MV-4-11 (cell line): ENCODE measurements at regions not wholly inside any gene's neighbourhood (a gene's known extent, or its start where the extent isn't known, plus 50 kb on each side); places are given as distances from the start of the nearest gene placed in this dataset.

ENCODE experiments used
- DNase-seq: peaks from one replicate; lab custom pipeline; 2025; lab: John Stamatoyannopoulos, UW

DNA sequence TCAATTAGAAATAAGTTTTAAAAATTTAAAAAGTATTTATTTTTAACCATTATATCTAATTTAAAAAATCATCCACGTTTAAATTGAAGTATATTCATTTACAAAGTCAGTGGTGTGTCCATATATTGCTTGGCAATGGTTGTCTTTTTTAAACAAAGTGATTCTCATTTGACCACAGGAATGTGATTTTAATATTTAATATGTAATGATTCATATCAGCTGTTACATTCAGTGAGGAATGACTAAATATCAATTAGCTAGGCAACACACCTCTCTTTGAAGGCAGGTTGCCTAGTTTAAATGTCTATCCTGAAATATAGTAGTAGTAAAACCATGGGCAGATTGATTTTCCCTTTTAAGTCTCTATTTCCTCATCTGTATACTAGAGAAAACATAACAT, 392.2 kb upstream of the CCDC179 start:
- no peak for DNase-seq

- DNase-seq = no peak
Observed at GRCh38 chr11:23257088-23257487, 396.8 kb upstream of the CCDC179 start.

- no peak for DNase-seq
Observed at GRCh38 chr11:23257556-23257955, 397.3 kb upstream of the CCDC179 start.

GRCh38 chr11:23263466-23263865, 403.2 kb upstream of the CCDC179 start:
- no peak for DNase-seq

- DNase-seq = no peak
Observed at GRCh38 chr11:23272095-23272494, 411.8 kb upstream of the CCDC179 start.

DNA sequence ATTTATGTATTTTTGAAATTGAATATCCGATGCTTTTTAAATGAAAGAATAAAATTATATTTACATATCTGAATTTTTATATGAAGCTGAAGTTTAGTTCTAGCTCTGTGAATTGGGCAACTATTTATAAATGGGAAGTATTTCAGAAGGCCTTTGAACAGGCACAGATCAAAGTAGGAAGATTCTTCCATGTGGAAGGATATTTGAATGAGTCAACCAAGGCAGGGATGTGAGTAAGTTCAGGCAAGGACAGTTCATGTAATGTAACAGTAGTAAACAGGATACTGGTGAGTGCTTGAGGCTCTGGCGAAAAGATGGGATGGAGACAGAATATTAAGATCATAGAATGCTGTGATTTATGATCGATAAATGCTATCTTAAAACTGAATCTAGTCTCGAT, 417.8 kb upstream of the CCDC179 start:
- DNase-seq = no peak

DNA sequence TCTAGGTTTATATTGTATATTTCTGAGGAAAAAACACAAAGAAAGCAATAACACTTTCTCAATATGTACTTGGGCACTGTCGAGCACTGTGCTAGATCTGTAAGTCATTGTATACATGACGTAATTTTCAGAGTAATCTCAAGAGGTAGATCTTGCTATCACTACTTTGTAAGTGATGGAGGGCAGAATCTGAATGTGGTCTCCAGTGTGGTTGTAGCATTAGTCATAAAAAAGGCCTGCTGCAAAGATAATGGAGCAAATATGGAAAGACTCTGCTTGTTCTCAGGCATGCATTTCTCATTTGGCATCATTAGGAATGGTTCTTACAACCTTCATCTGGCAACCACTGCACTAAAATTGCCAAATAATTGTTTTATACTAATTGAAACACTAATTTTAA, 419.8 kb upstream of the CCDC179 start:
- no peak for DNase-seq

DNA sequence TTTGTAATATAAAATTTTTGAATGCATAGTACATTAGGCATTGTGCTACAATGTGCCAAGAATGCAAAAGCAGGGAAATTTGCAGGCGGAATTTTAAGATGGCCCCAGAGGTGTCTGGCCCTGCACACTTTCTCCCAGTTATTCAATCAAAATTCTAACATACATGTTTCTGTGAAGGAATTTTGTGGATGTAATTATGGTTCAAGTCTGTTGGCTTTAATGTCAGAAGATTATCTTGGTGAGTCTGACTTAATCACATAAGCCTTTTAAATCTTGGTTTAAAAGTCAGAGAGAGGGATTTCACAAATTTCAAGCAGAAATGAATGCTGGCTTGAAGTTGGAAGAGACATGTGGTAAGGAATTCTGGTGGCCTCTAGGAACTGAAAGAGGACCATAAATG, 423.4 kb upstream of the CCDC179 start:
- DNase-seq = no peak

GRCh38 chr11:23284631-23285030, 424.4 kb upstream of the CCDC179 start:
- DNase-seq = no peak

DNA sequence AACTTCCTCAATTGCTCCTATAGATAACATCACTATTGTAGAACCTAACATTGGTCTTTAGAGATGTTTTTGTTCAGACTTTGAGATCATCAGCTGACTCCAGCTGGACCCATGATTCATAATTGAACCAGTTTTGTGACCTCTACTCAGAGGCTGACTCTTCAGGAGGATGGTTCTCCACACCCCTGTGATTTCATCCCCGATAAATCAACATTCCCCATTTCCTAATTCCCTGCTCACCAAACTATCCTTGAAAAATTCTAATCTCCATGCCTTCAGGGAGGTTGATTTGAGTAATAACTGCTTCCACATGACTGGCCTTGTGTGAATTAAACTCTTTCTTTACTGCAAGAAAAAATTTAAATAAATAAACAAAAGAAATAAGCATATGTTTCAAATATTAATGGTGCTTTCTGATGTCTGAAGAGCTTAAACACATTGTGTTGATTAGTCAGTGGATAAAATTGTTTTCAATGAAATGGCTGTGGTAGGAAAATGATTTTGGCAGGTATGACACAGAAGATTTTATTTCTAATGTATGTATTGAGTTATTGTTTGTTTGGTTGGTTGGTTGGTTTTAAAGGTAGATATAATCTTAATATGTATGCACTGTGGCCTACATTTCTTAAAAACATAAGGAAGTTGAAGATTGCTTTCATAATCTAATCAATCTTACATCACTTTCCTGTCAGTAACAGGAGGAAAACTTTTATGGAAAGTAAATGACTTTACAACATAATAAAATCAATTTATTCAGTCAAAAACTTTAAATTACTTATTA, 427.9 kb upstream of the CCDC179 start:
- no peak for DNase-seq

DNA sequence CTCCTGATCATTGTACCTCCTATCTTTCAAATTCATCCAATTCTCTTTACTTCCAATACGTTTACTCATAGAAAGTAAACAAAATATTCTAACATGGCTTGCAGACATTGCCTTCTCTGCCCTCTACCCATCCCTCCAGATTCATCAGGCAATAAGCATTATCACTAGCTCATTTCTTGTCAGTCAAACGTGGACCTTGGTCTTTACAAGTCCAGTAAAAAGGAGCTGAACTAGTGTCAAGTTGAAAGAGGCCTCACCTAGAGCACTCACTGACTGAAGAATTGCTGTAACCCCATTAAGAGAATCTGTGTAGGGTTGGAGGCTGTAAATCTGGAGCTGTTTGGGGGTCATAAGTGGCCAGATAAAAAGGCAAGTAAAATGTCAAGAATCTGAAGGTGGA, 435.0 kb upstream of the CCDC179 start:
- DNase-seq = no peak

DNA sequence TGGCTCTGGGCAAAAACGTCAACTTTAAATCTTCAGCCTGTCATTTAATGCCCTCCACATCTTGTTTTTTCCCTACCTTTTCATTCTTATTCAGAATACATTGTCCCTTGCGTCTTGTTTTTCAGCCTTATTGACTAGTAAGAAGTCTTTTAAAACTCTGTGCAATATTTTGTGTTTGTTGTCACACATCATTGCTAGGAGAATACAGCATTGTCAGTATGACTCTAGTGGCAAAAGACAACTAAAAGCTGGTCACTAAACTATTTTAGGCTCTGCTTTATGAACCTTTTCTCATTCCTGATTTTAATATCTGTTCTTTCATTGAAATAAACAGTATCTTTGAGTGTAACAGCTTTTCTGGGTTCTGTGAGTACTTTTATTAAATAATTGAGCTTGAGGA, 447.8 kb upstream of the CCDC179 start:
- DNase-seq = no peak

- no peak for DNase-seq
Observed at GRCh38 chr11:23310276-23310675, 450.0 kb upstream of the CCDC179 start.

- no peak for DNase-seq
Observed at GRCh38 chr11:23311986-23312940, 452.0 kb upstream of the CCDC179 start.

DNA sequence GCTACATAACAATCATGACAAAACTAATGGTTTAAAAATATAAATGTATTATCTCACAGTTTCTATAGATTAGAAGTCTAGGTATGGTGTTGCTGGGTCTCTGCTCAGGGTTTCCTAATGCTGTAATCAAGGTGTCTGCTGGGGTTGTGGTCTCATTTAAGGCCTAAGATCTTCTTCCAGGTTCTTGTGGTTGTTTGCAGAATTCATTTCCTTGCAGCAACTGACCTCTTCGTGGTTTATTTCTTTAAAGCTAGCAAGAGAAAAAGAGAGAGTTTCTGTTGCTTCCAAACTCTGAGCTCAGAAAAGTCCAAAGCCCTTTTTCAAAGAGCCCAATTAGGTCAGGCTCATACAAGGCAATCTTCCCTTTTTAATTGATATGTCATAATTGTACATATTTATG, 452.7 kb upstream of the CCDC179 start:
- no peak for DNase-seq

DNA sequence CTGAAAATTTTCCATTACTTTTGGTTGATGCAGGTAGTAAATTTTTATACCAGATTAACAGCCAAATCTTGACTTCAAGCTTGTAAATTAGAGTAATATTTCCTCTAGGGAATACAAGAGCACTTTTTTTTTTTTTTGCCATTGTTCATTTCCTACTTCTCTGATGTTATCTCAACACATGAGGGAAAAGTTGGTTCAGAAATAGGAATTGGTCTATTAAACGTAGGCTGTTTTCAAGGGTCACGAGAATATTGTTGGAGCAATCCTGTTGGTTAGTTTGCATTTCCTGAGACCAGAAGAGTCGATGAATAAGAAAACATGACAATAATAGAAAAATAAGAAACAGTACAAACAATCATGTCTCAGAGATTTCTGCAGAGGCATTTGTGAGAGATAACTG, 453.9 kb upstream of the CCDC179 start:
- DNase-seq = no peak

GRCh38 chr11:23315286-23315685, 455.0 kb upstream of the CCDC179 start:
- DNase-seq = no peak

DNA sequence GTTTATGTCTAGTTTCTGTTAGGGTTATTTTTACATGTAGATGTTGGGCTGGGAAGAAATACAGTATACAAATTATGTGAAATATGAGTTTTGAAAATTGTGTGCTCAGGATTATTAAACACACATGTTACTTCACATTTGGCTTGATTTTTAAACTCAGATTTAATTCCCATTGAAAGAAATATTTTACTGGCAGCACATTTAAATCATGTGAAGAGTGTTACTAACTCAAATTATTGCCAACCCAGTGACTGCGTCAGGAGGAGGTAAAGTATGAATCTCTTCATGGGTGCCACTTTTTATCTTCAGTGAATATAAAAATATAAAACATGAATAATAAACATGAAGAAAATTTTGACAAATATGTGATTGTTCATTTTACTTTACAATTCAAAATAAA, 457.5 kb upstream of the CCDC179 start:
- DNase-seq = no peak

- no peak for DNase-seq
Observed at GRCh38 chr11:23318670-23319069, 458.4 kb upstream of the CCDC179 start.

DNA sequence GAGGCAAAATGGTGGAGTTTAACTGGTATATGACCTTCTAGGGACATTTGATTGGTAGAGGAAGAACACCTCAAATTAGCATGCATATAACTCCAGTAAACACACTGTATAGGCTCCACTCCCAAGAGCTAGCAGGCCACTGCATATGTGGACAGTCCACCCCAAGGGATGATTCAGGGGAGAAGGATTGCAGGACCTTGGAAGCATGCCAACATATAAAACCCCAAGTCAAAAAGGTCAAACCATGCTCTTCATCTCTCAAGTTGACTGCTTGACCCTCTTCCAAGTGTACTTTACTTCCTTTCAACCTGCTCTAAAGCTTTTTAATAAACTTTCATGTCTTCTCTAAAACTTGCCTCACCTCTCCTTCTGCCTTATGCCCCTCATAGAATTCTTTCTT, 459.9 kb upstream of the CCDC179 start:
- DNase-seq = no peak

DNA sequence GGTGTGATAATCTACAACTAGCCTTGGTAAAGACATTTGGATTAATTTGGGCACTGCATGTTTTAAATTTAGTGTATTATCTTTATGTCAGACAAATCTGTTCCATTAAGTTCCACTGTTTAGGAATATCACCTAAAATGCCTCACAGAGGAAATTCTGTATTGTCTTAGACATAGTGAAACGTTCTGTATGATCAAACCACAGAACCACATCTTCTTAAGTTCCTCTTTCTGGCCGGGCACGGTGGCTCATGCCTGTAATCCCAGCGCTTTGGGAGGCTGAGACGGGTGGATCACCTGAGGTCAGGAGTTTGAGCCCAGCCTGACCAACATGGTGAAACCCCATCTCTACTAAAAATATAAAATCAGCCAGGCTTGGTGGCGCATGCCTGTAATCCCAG, 475.3 kb upstream of the CCDC179 start:
- peak; percentile 61 for DNase-seq

DNA sequence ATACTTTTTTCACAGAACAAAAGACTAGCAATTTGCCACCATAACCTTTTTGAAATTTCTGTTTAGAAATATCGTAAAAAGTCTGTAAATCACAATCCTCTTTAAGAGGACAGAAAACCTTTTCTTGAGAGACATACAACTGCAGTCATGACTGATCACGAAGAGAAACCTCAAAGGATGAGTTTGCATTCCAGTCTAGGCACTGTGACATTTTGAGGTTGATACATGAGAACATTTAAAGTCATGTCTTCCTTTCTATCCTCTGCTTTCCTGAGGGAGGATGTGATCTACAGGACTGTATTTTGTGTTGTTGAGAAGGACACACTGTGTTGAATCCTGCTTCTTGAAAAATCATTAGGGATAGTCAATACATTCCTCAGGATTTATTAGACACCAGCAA, 476.7 kb upstream of the CCDC179 start:
- no peak for DNase-seq

DNA sequence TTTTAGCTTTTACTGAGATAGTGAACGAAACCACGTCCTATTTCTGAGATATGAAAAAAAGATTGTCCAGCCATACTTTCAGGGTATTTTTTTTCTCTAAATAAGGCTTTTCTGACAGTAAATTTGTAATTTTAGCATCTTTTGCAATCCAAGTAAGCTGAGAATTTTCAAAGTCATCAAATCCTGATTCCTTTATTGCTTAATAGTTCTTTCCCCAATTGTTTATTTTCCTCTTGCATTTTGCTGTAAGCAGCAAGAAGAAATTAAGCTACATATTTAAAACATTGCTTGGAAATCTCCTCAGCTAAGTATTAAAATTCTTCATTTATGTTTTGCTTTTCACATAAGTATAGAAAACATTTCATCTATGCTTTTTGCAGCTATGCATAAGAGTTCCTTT, 493.3 kb upstream of the CCDC179 start:
- DNase-seq = no peak
